HG02938 (cell line): ENCODE measurements at regions not wholly inside any gene's neighbourhood (a gene's known extent, or its start where the extent isn't known, plus 50 kb on each side); places are given as distances from the start of the nearest gene placed in this dataset.
"Not testable (repeated sequence)": the region's sequence is repeated elsewhere in the genome, so short reads cannot be mapped to it uniquely, and the experiment has no call there.

Experiments used
- ATAC-seq: cut with Tn5 transposase; IDR thresholded peaks from one replicate; pipeline ENCODE4 v1.9.1; 2021; ENCODE audit warnings: mild to moderate bottlenecking, moderate library complexity; ENCODE audit not compliant: unreplicated experiment

DNA sequence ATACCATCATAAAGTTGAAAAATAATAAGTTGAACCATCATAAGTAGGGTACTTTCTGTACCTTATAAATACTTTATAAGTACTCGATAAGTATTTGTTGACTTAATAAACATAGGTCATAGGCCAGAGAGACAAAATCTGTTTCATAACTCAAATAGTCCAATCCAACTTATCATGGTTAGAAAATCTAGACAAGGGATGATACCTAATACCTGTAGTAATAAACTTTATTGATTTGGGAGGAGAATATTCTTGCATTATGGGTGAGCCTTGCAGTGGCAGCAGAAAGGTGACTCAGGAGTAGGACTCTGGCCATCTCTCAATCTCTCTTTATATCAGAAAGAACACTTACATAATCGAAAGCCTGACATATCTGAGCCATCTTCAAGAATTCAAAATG is 466.8 kb upstream of the GRIN3A start:
- no peak for ATAC-seq

DNA sequence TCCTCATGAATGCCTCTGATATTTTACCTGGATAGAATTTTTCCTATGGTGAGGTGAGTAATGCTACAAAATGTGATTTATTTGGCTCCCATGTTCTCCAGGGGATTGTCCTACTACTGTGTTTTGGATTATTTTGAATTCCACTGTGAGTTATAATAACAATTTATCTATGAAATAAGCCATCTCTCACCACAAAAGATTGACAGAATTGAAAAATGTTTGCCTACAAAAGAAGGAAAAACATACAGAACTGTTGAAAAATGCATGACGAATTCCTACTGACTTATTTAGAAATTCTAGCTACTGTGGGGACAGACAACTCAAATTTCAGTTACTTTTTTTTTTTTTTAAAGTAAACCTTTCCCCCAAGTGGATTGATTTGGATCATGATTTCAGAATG is 463.7 kb upstream of the GRIN3A start:
- ATAC-seq, result no peak

DNA sequence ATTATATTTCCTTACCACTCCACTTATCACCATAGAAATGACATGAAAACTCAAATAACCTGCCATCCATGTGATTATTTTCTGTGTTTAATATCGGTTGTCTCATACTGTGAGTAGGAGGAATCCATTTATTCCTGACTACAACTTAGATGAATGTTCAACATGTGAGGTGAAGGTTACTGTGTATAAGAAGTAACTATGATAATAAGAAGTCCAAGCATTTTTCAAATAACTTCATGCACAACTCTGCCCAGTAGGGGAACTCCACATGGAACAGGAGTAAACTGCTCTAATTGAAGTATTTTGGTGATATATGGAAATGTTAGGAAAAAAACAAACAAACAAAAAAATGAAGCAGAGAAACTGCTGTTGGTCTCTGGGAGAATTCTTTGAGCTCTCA is 447.5 kb upstream of the GRIN3A start:
- no peak for ATAC-seq

DNA sequence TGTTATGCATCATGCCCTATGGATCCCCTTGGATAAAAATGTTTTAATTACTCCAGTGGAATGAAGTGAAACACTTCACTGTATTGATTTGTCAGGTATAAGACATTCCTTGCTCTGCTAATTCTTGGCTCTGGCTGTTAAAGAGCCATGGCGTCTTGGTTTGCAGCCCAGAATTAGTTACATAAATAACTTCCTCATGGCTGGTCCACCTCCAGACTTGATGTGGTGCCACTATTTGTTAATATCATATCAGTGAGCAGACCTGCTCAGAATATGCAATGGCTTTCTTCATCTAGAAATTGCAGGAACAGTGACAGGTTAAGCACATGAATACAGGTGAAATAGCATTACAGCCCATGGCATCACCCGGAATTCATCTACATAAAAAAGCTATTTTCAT is 446.9 kb upstream of the GRIN3A start:
- no peak for ATAC-seq

DNA sequence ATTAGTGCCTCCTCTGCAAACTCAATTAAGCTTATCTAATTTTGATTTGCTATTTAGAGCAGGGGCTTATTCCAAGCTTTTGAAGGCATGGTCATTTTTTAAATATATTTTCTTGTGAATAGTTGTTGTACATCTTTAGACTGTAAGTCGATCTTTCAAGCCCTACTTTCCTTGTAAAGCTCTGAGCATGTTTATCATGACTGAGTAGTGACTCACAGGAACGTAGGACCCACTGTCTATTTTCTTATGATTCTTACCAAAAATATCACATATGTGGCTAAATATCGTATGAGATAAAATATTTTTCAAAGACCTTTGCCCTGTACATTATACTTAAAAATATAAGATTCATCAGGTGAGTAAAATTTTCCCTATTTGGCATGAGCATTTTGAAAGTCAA is 440.4 kb upstream of the GRIN3A start:
- no peak for ATAC-seq

DNA sequence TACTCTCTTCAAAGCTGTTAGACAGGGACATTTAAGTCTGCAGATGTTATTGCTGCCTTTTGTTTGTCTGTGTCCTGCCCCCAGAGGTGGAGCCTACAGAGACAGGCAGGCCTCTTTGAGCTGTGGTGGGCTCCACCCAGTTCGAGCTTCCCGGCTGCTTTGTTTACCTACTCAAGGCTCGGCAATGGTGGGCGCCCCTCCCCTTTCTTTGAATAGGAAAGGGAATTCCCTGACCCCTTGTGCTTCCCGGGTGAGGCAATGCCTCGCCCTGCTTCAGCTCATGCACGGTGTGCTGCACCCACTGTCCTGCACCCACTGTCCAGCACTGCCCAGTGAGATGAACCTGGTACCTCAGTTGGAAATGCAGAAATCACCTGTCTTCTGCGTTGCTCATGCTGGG is 435.8 kb upstream of the GRIN3A start:
- not testable (repeated sequence) for ATAC-seq

DNA sequence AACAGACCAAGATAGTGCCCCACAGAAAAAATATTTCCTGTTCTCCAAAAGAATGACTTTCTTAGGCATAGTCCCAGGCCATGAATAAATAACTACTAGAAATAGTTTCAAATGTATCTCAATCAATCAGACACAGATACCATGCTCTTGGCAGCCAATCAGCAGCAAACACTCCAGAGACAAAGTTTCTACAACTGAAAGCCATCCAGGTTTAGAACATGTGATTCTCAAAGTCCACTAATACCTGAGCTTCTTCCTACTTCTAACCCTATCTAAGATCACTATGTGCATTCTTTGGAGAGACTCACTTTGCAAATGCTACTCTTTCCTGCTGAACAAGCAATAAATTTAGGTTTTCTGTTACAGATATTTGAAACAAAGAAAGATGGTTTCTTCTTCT is 425.8 kb upstream of the GRIN3A start:
- ATAC-seq, result no peak

DNA sequence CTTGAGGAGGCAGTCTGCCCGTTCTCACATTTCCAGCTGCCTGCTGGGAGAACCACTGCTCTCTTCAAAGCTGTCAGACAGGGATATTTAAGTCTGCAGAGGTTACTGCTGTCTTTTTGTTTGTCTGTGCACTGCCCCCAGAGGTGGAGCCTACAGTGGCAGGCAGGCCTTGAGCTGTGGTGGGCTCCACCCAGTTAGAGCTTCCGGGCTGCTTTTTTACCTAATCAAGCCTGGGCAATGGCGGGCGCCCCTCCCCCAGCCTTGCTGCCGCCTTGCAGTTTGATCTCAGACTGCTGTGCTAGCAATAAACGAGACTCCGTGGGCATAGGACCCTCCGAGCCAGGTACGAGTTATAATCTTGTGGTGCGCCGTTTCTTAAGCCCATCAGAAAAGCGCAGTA is 414.6 kb upstream of the GRIN3A start:
- ATAC-seq, result not testable (repeated sequence)

DNA sequence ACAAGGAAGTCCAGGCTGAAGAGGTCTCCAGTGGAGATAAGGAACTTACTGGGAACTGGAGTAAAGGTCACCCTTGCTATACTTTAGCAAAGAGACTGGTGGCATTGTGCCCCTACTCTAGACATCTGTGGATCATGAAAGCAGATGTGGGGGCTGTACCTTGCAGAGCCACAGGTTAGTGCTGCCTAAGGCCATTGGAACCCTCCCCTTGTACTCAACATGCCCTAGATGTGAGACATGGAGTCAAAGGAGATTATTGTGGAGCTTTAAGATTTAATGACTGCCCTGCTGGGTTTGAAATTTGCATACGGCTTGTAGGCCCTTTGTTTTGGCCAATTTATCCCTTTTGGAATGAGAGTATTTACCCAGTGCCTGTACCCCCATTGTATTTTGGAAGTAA is 397.3 kb upstream of the GRIN3A start:
- ATAC-seq, result no peak

DNA sequence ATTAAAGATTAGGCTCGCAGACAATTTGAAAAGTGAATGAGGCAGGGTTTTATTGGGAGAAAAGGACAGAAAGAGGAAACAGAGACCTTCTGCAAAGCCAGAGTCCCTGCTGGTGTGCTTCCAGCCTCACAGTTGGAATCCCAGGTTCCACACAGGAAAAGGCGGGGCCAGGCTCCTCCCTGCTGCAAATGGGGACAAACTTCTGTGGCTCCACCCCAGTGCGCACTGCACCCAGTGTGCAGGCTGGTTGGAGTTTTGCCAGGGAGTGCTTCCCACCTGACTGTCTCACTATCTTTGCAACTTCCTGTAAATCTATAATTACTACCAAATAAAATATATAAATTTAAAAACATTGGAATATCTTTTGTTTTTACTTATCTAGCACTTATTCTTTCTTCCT is 386.0 kb upstream of the GRIN3A start:
- ATAC-seq, result no peak

DNA sequence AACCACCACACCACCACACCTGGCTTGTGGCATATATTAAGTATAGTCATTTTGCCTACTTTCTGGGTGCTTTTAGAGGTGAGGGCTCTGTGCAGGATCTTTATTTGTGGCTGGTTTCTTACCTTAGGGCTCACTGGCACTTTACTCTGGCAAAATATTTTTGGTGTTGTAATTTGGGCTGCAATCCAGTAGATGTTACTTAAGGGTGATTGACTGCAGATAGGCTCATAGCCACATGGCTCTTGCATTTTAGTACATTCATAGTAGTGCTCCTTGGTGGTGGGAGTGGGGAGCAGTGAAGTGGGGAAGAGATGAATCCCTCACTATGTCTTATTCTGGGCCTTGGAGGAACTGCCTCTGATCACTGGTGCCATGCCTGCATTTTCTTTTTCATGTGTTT is 376.1 kb upstream of the GRIN3A start:
- ATAC-seq, result no peak

DNA sequence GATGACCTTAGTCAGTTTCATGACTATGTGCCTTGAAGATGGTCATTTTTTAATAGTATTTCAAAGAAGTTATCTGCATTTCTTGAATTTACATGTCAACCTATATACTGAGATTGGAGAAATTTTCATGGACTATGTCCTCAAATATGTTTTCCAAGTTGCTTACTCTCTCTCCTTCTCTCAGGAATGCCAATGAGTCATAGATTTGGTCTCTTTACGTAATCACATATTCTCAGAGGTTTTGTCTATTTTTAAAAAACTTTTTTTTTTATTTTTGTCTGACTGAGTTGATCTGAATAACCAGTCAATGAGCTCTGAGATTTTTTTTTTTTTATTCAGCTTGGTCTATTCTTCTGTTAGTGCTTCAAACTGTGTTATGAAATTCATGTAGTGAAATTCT is 374.7 kb upstream of the GRIN3A start:
- ATAC-seq, result no peak

DNA sequence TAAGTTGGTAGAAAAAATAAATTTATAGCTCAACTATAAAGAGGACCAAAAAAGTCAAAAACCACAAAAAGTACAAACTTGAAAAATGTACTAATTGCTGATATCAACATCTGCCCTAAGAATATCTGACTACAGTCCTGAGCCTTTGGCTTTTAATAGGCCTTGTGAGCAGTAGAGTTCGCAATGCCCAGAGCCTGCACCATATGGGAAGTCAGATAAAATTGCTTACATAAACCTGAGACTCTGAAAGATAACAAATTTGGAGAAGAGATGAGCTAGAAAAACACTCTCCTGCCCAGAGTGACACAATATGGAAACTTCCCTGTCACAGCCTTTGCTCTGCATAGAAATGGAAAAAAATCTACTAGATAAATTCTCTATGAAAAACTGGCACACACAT is 368.0 kb upstream of the GRIN3A start:
- no peak for ATAC-seq

DNA sequence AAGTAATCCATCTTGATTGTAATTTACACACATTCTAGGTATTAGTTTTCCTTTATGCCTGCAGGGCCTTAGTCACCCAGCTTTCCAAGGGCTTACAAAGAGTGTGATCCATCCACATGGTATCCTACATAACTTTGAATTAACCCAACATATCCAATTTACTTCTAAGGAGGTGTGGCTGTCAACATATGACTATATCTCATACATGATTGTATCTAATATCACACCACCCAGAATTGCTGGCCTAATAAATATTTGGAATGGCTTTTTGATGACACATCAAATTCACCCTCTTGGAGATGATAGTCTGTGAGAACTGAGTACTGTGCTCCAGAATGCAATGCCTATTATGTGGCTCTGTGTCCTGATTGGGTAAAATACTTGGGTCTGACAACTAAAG is 363.3 kb upstream of the GRIN3A start:
- ATAC-seq, result no peak

DNA sequence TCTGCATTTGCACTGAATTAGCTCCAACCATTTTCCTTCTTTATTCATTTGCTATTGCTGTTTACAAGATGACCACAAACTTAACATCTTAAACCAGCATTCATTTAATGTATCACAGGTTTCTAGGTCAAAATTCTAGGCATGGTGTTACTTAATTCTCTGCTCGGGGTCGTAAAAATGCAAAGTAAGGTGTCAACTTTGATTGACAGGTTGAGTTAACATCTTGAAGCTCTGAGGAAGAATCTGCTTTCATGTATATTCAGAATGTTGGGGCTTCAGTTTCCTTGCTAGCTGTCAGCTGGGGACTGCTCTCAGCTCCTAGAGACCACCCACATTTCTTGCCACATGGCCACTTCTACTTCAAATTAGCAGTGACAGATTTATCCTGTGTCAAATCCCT is 348.7 kb upstream of the GRIN3A start:
- no peak for ATAC-seq

DNA sequence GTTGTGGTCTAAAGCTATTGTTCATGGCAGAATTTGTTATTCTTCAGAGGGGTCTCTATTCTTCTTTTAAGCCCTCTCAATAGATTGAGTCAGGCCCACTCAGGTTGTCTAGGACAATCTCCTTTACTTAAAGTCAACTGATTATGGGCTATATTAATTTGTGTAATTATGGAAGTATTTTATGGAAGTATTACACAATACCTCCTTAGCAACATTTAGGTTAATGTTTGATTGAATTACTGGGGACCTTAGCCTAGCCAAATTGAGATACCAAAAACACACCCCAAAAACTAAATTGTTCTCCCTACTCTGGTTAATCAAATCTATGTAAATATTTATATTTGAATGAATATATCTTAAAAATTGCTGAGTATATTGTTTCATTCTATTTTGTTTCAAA is 347.1 kb upstream of the GRIN3A start:
- no peak for ATAC-seq

DNA sequence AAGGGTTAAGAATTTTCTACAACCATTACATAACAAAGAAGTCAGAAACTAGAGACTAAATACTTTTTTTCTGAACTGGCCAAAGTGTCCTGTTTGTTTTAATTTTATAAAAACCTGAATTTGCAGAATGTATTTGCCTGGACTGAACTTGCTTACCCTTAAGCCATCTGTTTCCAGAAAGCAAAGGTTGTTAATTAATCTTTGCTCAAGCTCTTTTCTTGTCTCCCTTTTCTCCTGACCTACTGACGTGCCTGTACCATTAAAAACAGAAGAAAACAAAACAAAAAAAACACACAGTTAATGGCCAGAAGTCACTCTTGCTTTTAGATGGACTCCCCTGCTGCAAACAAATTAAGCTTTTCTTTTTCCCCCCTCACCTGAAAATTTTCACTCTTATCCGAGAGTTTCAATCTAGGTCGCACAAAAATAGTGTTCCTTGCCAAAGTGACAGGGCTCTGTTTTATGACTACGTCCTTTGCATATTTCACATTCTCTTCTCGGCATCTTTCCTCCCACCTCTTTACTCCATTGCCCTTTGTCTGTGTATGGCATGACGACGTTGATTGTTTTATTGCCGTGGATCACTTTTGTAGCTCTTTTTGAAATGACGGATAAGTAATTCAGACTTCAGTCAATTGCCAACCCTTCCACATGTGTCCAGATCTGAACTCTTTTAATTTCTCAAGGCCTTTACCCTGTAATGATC is 333.8 kb upstream of the GRIN3A start:
- no peak for ATAC-seq

DNA sequence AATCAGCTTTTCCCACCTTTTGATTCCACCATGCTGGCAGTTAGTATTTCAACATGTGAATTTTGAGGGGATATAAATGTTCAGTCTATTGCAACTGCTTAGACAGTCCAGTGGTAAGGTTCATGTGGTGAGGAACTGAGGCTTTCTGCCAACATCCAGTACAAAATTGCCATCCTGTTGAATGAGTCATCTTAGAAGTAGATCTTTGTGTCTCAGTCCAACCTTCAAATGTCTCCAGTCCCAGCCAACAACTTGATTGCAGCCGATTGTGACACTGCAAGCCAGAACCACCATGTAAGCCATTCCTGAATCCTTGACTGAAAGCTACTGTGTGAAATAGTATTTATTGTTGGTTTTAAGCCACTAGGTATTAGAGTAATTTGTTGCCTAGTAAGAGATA is 331.5 kb upstream of the GRIN3A start:
- no peak for ATAC-seq

DNA sequence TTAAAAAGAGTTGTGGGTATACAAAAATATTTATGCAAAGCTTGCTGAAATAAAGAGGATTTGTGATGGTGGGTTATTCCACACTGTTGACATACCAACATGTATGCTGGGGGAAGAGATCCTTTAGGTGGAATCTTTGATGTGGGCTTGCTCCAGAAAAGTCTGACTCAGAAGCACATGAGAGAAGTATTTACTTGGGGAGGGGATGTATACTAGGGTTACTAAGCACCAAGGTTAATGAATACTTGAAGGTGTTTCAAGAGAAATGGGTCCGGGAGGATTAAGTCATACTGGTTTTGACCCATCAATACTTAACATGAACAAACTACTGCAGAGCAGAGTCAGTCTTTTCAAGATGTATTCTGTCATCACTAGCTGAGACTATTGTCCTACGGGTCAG is 316.4 kb upstream of the GRIN3A start:
- no peak for ATAC-seq

DNA sequence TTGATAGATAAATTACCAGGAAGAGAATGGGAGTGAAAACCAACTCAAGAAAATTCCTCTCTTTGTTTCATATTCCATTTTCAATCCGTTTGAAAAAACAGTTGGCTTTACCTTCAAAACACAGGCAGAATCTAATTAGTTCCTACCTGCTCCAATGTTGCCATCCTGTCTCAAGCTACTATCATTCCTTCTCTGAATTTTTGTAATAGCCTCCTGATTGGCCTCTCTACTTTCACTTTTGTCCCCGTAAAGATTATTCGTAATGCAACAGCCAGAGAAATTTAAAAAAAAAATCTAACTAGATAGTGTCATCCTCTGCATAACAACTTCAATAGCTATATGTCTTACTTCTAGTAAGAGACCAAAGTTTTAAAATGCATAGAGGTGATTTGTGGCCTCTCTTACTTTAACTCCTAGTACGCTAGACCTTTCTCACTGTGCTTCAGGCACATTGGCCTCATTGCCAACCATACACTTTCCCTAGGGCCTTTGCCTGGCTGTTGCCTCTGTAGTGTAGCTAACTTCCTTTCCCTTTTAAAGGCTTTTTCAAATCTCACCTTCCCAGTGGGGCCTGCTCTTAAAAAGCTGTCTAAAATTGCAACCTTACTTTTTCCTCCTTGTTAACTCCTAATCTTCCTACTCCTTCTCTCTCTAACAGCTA is 311.3 kb upstream of the GRIN3A start:
- ATAC-seq, result no peak

DNA sequence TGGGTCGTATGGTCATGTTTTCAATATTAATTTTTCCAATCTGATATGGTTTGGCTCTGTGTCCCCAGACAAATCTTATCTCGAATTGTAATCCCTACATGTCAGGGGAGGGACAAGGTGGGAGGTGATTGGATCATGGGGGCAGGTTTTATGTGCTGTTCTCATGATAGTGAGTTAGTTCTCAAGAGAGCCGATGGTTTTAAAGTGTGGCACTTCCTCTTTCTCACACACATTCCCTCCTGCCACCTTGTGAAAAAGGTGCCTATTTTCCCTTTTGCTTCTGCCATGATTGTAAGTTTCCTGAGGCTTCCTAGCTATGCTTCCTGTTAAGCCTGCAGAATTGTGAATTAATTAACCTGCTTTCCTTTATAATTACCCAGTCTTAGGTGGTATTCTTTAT is 309.1 kb upstream of the GRIN3A start:
- ATAC-seq, result no peak

DNA sequence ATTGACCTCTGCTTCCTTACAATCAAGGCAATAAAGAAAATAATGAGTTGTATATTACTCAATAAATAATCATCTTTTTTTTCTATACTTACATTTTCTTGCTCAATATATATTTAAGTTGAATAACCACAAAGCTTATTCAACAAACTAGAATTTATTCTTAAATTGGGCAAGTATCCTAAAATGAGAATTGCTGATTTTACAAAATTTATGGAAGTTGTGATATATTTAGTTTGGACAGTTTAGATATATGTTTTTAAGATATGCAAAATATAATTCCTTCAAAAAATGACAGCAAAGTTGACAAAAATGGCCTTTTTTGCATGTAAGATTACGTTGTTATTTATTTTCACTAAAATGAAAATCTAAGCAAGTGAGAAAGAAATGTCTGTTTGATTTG is 305.7 kb upstream of the GRIN3A start:
- ATAC-seq, result no peak

DNA sequence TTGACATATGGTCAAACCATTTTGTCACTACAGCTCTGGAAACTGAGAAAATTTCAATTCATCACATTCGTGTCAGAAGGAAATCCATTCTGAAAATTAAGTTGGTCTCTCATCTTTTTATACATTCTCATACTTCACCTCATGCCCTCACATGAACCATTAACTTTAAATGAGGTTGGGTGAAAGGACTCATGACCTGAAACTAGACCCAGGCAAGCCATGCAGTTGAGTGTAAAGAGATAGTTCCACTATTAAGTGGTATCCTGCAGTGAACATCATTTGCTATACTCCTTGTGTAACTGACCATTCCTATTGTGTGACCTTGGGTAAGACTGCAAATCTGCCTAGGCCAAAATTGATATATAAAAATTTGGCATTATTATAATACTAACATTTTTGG is 299.6 kb upstream of the GRIN3A start:
- no peak for ATAC-seq
